IMR-90 (cell line): ENCODE measurements at regions not wholly inside any gene's neighbourhood (a gene's known extent, or its start where the extent isn't known, plus 50 kb on each side); places are given as distances from the start of the nearest gene placed in this dataset.

Experiments used
- ATAC-seq: fragments of 200-7000 bp; cut with Tn5 transposase; 2 replicates; pipeline ENCODE4 v1.9.1; 2020; ENCODE audit warnings: low read depth, mild to moderate bottlenecking, moderate library complexity
- BruUV-seq: library from RNA; stranded (reverse); fragments of 400-500 nt; replicated peaks from 2 replicates; lab custom pipeline; 2021; lab: Mats Ljungman, UMichigan
- CTCF ChIA-PET: fragments of 300-600 bp; formaldehyde crosslinking; extraction: SDS; loops from one replicate; lab custom pipeline; 2021; ENCODE audit warnings: antibody characterized with exemption; lab: Yijun Ruan, JAX
- POLR2A ChIA-PET: fragments of 300-600 bp; sonication (Branson Sonifier 250); formaldehyde crosslinking; loops from one replicate; lab custom pipeline; 2022; ENCODE audit warnings: antibody characterized with exemption; ENCODE audit not compliant: unreplicated experiment; lab: Charles Lee
- DNase-seq: peaks from one replicate; pipeline ENCODE4 v3.0.0; 2013
- H2AFZ ChIP-seq: replicated peaks from 2 replicates; pipeline ENCODE3; 2013; ENCODE audit warnings: low read length, mild to moderate bottlenecking; ENCODE audit not compliant: poor library complexity
- H2AK5ac ChIP-seq: 2 replicates; pipeline ENCODE4 v1.6.1; 2013; ENCODE audit warnings: low read depth, low read length, inconsistent platforms
- H2AK9ac ChIP-seq: replicated peaks from 2 replicates; pipeline ENCODE3; 2013; ENCODE audit warnings: mild to moderate bottlenecking, low read depth, low read length, moderate library complexity; ENCODE audit not compliant: poor library complexity
- H2BK120ac ChIP-seq: 2 replicates; pipeline ENCODE4 v1.6.1; 2013; ENCODE audit warnings: low read depth, low read length, inconsistent platforms
- H2BK15ac ChIP-seq: 3 replicates; pipeline ENCODE4 v1.6.1; 2013; ENCODE audit warnings: low read depth, low read length, inconsistent platforms
- H2BK20ac ChIP-seq: 2 replicates; pipeline ENCODE4 v1.6.1; 2013; ENCODE audit warnings: low read depth, mild to moderate bottlenecking, inconsistent platforms, low read length, moderate library complexity
- H2BK5ac ChIP-seq: 2 replicates; pipeline ENCODE4 v1.6.1; 2013; ENCODE audit warnings: mild to moderate bottlenecking, low read depth, low read length, inconsistent platforms; ENCODE audit not compliant: poor library complexity, severe bottlenecking
- H3K14ac ChIP-seq: replicated peaks from 2 replicates; pipeline ENCODE4 v1.6.1; 2013; ENCODE audit warnings: low read depth, low read length, inconsistent platforms
- H3K18ac ChIP-seq: 2 replicates; pipeline ENCODE4 v1.6.1; 2013; ENCODE audit warnings: low read depth, low read length, control low read depth
- H3K23ac ChIP-seq: 2 replicates; pipeline ENCODE4 v1.6.1; 2013; ENCODE audit warnings: low read depth, low read length, inconsistent platforms
- H3K27ac ChIP-seq: 2 replicates; pipeline ENCODE4 v1.5.1; 2013; ENCODE audit warnings: mild to moderate bottlenecking, control low read depth, low read length; ENCODE audit not compliant: insufficient read depth
- H3K27me3 ChIP-seq: 2 replicates; pipeline ENCODE4 v1.6.1; 2013; ENCODE audit warnings: low read length; ENCODE audit not compliant: control insufficient read depth, insufficient read depth
- H3K36me3 ChIP-seq: 2 replicates; pipeline ENCODE4 v1.6.1; 2013; ENCODE audit warnings: low read length, mixed read lengths; ENCODE audit not compliant: control insufficient read depth, insufficient read depth
- H3K4ac ChIP-seq: 2 replicates; pipeline ENCODE4 v1.6.1; 2013; ENCODE audit warnings: low read depth, low read length, inconsistent platforms
- H3K4me1 ChIP-seq: 2 replicates; pipeline ENCODE4 v1.6.1; 2013; ENCODE audit warnings: low read length, mixed read lengths; ENCODE audit not compliant: control insufficient read depth, insufficient read depth
- H3K4me2 ChIP-seq: 2 replicates; pipeline ENCODE4 v1.6.1; 2013; ENCODE audit warnings: low read depth, mild to moderate bottlenecking, control low read depth, low read length, moderate library complexity
- H3K4me3 ChIP-seq: 2 replicates; pipeline ENCODE4 v1.5.1; 2013; ENCODE audit warnings: low read depth, mild to moderate bottlenecking, control low read depth, low read length, moderate library complexity; ENCODE audit not compliant: insufficient read depth
- H3K56ac ChIP-seq: 2 replicates; pipeline ENCODE4 v1.6.1; 2013; ENCODE audit warnings: low read length, inconsistent platforms; ENCODE audit not compliant: insufficient read depth; ENCODE audit errors: extremely low read depth
- H3K79me1 ChIP-seq, 2 experiments: 2 replicates each; pipeline ENCODE4 v1.6.1; 2013; ENCODE audit warnings: low read length in 2 of 2, inconsistent platforms in 1 of 2, low read depth in 1 of 2
- H3K9ac ChIP-seq: 2 replicates; pipeline ENCODE4 v1.6.1; 2013; ENCODE audit warnings: low read depth, low read length, control low read depth
- H3K9me1 ChIP-seq: 2 replicates; pipeline ENCODE4 v1.6.1; 2013; ENCODE audit warnings: low read length, inconsistent platforms; ENCODE audit not compliant: insufficient read depth
- H3K9me3 ChIP-seq: 2 replicates; pipeline ENCODE4 v1.6.1; 2013; ENCODE audit warnings: low read length; ENCODE audit not compliant: control insufficient read depth, insufficient read depth
- H4K20me1 ChIP-seq: 2 replicates; pipeline ENCODE4 v1.6.1; 2013; ENCODE audit warnings: low read length, inconsistent platforms; ENCODE audit not compliant: insufficient read depth
- H4K5ac ChIP-seq: 2 replicates; pipeline ENCODE4 v1.6.1; 2013; ENCODE audit warnings: mild to moderate bottlenecking, low read depth, low read length, control low read depth
- H4K8ac ChIP-seq, 2 experiments: 2 replicates each; pipeline ENCODE4 v1.6.1; 2013; ENCODE audit warnings: low read depth in 2 of 2, low read length in 2 of 2, control low read depth in 1 of 2, inconsistent platforms in 1 of 2
- H4K91ac ChIP-seq: 2 replicates; pipeline ENCODE4 v1.6.1; 2013; ENCODE audit warnings: low read depth, low read length, inconsistent platforms; ENCODE audit not compliant: insufficient read depth
- BHLHE40 ChIP-seq: fragments of 150-350 bp; IDR thresholded peaks from 2 replicates; pipeline ENCODE4 v1.6.1; 2016; ENCODE audit warnings: mild to moderate bottlenecking, low read depth, low read length
- CEBPB ChIP-seq: IDR thresholded peaks from 2 replicates; pipeline ENCODE4 v1.6.1; 2012; ENCODE audit warnings: low read depth, low read length, improper control_type of control experiment
- CHD1 ChIP-seq: IDR thresholded peaks from 2 replicates; pipeline ENCODE4 v1.6.1; 2012; ENCODE audit warnings: low read depth, low read length, improper control_type of control experiment
- ELK1 ChIP-seq: fragments of 150-350 bp; IDR thresholded peaks from 2 replicates; pipeline ENCODE4 v1.6.1; 2016; ENCODE audit warnings: low read depth, mild to moderate bottlenecking, low read length, moderate library complexity, borderline replicate concordance
- MAFK ChIP-seq: IDR thresholded peaks from 2 replicates; pipeline ENCODE4 v1.6.1; 2012; ENCODE audit warnings: low read depth, low read length, improper control_type of control experiment
- MAZ ChIP-seq: IDR thresholded peaks from 2 replicates; pipeline ENCODE4 v1.6.1; 2012; ENCODE audit warnings: low read depth, mild to moderate bottlenecking, low read length, improper control_type of control experiment, moderate library complexity, borderline replicate concordance
- MXI1 ChIP-seq: IDR thresholded peaks from 2 replicates; pipeline ENCODE4 v1.6.1; 2012; ENCODE audit warnings: low read depth, mild to moderate bottlenecking, low read length, moderate library complexity, borderline replicate concordance
- NFE2L2 ChIP-seq: fragments of 150-350 bp; IDR thresholded peaks from 2 replicates; pipeline ENCODE4 v1.6.1; 2016; ENCODE audit warnings: low read depth, mild to moderate bottlenecking, low read length
- POLR2A ChIP-seq: IDR thresholded peaks from 2 replicates; pipeline ENCODE4 v1.6.1; 2012; ENCODE audit warnings: mild to moderate bottlenecking, low read depth, low read length
- RAD21 ChIP-seq: IDR thresholded peaks from 2 replicates; pipeline ENCODE4 v1.6.1; 2012; ENCODE audit warnings: low read length, improper control_type of control experiment
- RFX5 ChIP-seq: IDR thresholded peaks from 2 replicates; pipeline ENCODE4 v1.8.0; 2012; ENCODE audit warnings: low read depth, mild to moderate bottlenecking, low read length, moderate library complexity
- USF2 ChIP-seq: fragments of 150-350 bp; IDR thresholded peaks from 2 replicates; pipeline ENCODE4 v1.6.1; 2017; ENCODE audit warnings: mild to moderate bottlenecking, antibody characterized with exemption, low read length, low read depth
- WGBS, 2 experiments: methylation state at CpG; one replicate each; pipeline versions ENCODE4 v1.1.5 to v1.1.7; 2013; ENCODE audit warnings: missing lambda C conversion rate in 2 of 2; ENCODE audit not compliant: insufficient read length in 1 of 2; ENCODE audit errors: extremely low coverage in 2 of 2; 5-methylcytosine and 5-hydroxymethylcytosine counted together
- dilution Hi-C: fragments of 300-500 bp; cut with HindIII; formaldehyde crosslinking; loops from one replicate; pipeline ENCODE4 v1.14.3; 2018; ENCODE audit warnings: low sequenced_read_pairs; ENCODE audit not compliant: unreplicated experiment
- in situ Hi-C: fragments of 300-500 bp; cut with MboI; formaldehyde crosslinking; loops from 3 replicates; pipeline ENCODE4 v1.14.3; 2019; ENCODE audit warnings: low sequenced_read_pairs, inconsistent platforms, mixed read lengths
- intact Hi-C: fragments of 100-400 bp; cut with micrococcal nuclease; formaldehyde crosslinking; loops from 2 replicates; pipeline ENCODE4 v1.10.0; 2022

- H3K4me1 ChIP-seq, result peaks cover 7% of the 10 kb centered on the region
- peak overlapping the region; percentile 92; the same call in 1 of the 2 replicates for H3K18ac ChIP-seq
- H3K79me1 ChIP-seq, result no peaks in the 10 kb centered on the region
- H2BK120ac ChIP-seq, result no peak overlapping the region
- WGBS, 2 experiments, result no CpG with 5 or more reads among the region's 2 CpGs
- H4K8ac ChIP-seq, result peak overlapping the region; percentile 61 to 73; a peak in 2 of 4 replicates
- H2AK5ac ChIP-seq, result no peak overlapping the region
- no peak overlapping the region for H3K4me3 ChIP-seq
- H4K5ac ChIP-seq, result no peak overlapping the region
- in situ Hi-C loops (no loop called here), intact Hi-C loops (no loop called here), dilution Hi-C loops (no loop called here)
- ChIA-PET CTCF (interaction anchor here (0.6 kb wide), 1 partner anchor 491 kb away, joined by 3 read pairs; no protein-coding TSS in a partner anchor), POLR2A (no interaction called here)
- H3K9me1 ChIP-seq, result no peaks in the 10 kb centered on the region
- TF ChIP-seq NFE2L2 (no peak), CHD1 (no peak), MAZ (no peak), POLR2A (no peak), USF2 (no peak), ELK1 (no peak), RAD21 (no peak), CEBPB (no peak), BHLHE40 (no peak), RFX5 (no peak), MXI1 (no peak), MAFK (no peak)
- no peak overlapping the region for H3K56ac ChIP-seq
- H4K20me1 ChIP-seq, result no peaks in the 10 kb centered on the region
- no peak overlapping the region for H3K23ac ChIP-seq
- no TSS peak for BruUV-seq
- no peaks in the 10 kb centered on the region for H3K27me3 ChIP-seq
- H2AFZ ChIP-seq, result no peak overlapping the region
- H2AK9ac ChIP-seq, result no peak overlapping the region
- no peak overlapping the region for H3K4me2 ChIP-seq
- no peak overlapping the region for H3K27ac ChIP-seq
- no peak overlapping the region for H2BK20ac ChIP-seq
- no peak overlapping the region; the same call in 2 of the 3 replicates for H2BK15ac ChIP-seq
- no peak overlapping the region for H3K14ac ChIP-seq
- no peak overlapping the region for H3K9ac ChIP-seq
- DNase-seq (no peak), ATAC-seq (no peak)
- H3K4ac ChIP-seq, result no peak overlapping the region
- no peak overlapping the region for H2BK5ac ChIP-seq
- no peaks in the 10 kb centered on the region for H3K9me3 ChIP-seq
- no peak overlapping the region for H4K91ac ChIP-seq
- no peaks in the 10 kb centered on the region for H3K36me3 ChIP-seq
These were observed 51.3 kb upstream of the KLF6 start for GRCh38 chr10:3836222-3836820.
